Large intestine (tissue), 3 donors: ENCODE measurements at regions not wholly inside any gene's neighbourhood (a gene's known extent, or its start where the extent isn't known, plus 50 kb on each side); places are given as distances from the start of the nearest gene placed in this dataset.

Source experiments
- DNase-seq, 2 donors: peaks; one replicate each; pipeline versions ENCODE4 v3.0.0 to v3.0.0-alpha.2; 2013
- H3K27ac ChIP-seq: one replicate; pipeline ENCODE4 v1.5.1; 2013; ENCODE audit warnings: low read length
- H3K27me3 ChIP-seq: 2 replicates; pipeline ENCODE4 v1.6.1; 2013; ENCODE audit warnings: low read length; ENCODE audit not compliant: control insufficient read depth, insufficient read depth
- H3K36me3 ChIP-seq: 2 replicates; pipeline ENCODE4 v1.6.1; 2013; ENCODE audit warnings: low read length; ENCODE audit not compliant: control insufficient read depth, insufficient read depth
- H3K4me1 ChIP-seq: one replicate; pipeline ENCODE4 v1.6.1; 2013; ENCODE audit warnings: low read length; ENCODE audit not compliant: control insufficient read depth, insufficient read depth
- H3K4me3 ChIP-seq: one replicate; pipeline ENCODE4 v1.5.1; 2013; ENCODE audit warnings: low read length
- H3K9me3 ChIP-seq: one replicate; pipeline ENCODE4 v1.6.1; 2013; ENCODE audit warnings: mild to moderate bottlenecking, low read depth, low read length, moderate library complexity; ENCODE audit not compliant: control insufficient read depth
- WGBS: methylation state at CpG from one replicate; pipeline ENCODE4 v1.1.5; 2013; ENCODE audit warnings: low lambda C conversion rate; ENCODE audit not compliant: insufficient coverage; 5-methylcytosine and 5-hydroxymethylcytosine counted together

- no peaks in the 10 kb centered on the region for H3K36me3 ChIP-seq
- no peak overlapping the region for H3K27ac ChIP-seq
- H3K9me3 ChIP-seq, result no peaks in the 10 kb centered on the region
- H3K4me3 ChIP-seq, result no peak overlapping the region
- H3K4me1 ChIP-seq, result no peaks in the 10 kb centered on the region
- DNase-seq, result no peak
- H3K27me3 ChIP-seq, result no peaks in the 10 kb centered on the region
- WGBS, result no CpG with 5 or more reads among the region's 5 CpGs
These were observed 76.9 kb downstream of the MAGEB10 start for GRCh38 chrX:27884654-27885053.

GRCh38 chrX:27883468-27884092 lies 75.8 kb downstream of the MAGEB10 start:
- Histone ChIP-seq H3K27me3 (no peaks in the 10 kb centered on the region), H3K27ac (no peak overlapping the region)
- no CpG with 5 or more reads among the region's 3 CpGs for WGBS

GRCh38 chrX:27882695-27883094 lies 74.9 kb downstream of the MAGEB10 start:
- H3K9me3 ChIP-seq, result no peaks in the 10 kb centered on the region
- H3K36me3 ChIP-seq, result no peaks in the 10 kb centered on the region
- peak in 1 of 2 donors; percentile 2 for DNase-seq
- H3K4me3 ChIP-seq, result no peak overlapping the region
- no CpG with 5 or more reads among the region's 1 CpG for WGBS
- H3K4me1 ChIP-seq, result no peaks in the 10 kb centered on the region
- no peaks in the 10 kb centered on the region for H3K27me3 ChIP-seq
- no peak overlapping the region for H3K27ac ChIP-seq

More at GRCh38 chrX:27883468-27884092, 75.8 kb downstream of the MAGEB10 start:
- Histone ChIP-seq H3K4me1 (no peaks in the 10 kb centered on the region), H3K36me3 (no peaks in the 10 kb centered on the region), H3K4me3 (no peak overlapping the region), H3K9me3 (no peaks in the 10 kb centered on the region)
- DNase-seq, result no peak

GRCh38 chrX:27878862-27879261 lies 71.1 kb downstream of the MAGEB10 start:
- no peaks in the 10 kb centered on the region for H3K9me3 ChIP-seq
- H3K27me3 ChIP-seq, result no peaks in the 10 kb centered on the region
- no peak overlapping the region for H3K27ac ChIP-seq
- DNase-seq, result no peak
- no peaks in the 10 kb centered on the region for H3K36me3 ChIP-seq
- no peaks in the 10 kb centered on the region for H3K4me1 ChIP-seq
- 100% methylated on average over 1 of the region's 1 CpG for WGBS
- H3K4me3 ChIP-seq, result no peak overlapping the region
